Trophoblast cell (in vitro differentiated cells and primary cell): ENCODE measurements at regions not wholly inside any gene's neighbourhood (a gene's known extent, or its start where the extent isn't known, plus 50 kb on each side); places are given as distances from the start of the nearest gene placed in this dataset.

Experiments used
- DNase-seq, 2 donors: peaks; one replicate each; pipeline ENCODE4 v3.0.0-alpha.2; 2016
- H2AFZ ChIP-seq: 2 replicates; pipeline ENCODE4 v1.6.1; 2013; ENCODE audit warnings: low read length, moderate library complexity, mild to moderate bottlenecking; ENCODE audit not compliant: insufficient read depth, poor library complexity
- H2AK5ac ChIP-seq: 2 replicates; pipeline ENCODE4 v1.6.1; 2013; ENCODE audit warnings: mild to moderate bottlenecking, low read length
- H2BK120ac ChIP-seq: 2 replicates; pipeline ENCODE4 v1.6.1; 2013; ENCODE audit warnings: low read length, mild to moderate bottlenecking, moderate library complexity; ENCODE audit not compliant: insufficient read depth, poor library complexity
- H2BK12ac ChIP-seq: 2 replicates; pipeline ENCODE4 v1.6.1; 2013; ENCODE audit warnings: mild to moderate bottlenecking, low read length, moderate library complexity
- H2BK5ac ChIP-seq: 2 replicates; pipeline ENCODE4 v1.6.1; 2013; ENCODE audit warnings: low read length, low read depth, moderate library complexity, mild to moderate bottlenecking; ENCODE audit not compliant: poor library complexity
- H3K14ac ChIP-seq: 2 replicates; pipeline ENCODE4 v1.6.1; 2013; ENCODE audit warnings: mild to moderate bottlenecking, low read length
- H3K18ac ChIP-seq: 2 replicates; pipeline ENCODE4 v1.6.1; 2013; ENCODE audit warnings: mild to moderate bottlenecking, low read length
- H3K23ac ChIP-seq: 2 replicates; pipeline ENCODE4 v1.6.1; 2013; ENCODE audit warnings: low read length
- H3K27ac ChIP-seq: 2 replicates; pipeline ENCODE4 v1.5.1; 2013; ENCODE audit warnings: low read depth, mild to moderate bottlenecking, inconsistent platforms, low read length, moderate library complexity
- H3K27me3 ChIP-seq: 2 replicates; pipeline ENCODE4 v1.6.1; 2013; ENCODE audit warnings: inconsistent platforms, mild to moderate bottlenecking, low read length, moderate library complexity; ENCODE audit not compliant: insufficient read depth
- H3K36me3 ChIP-seq, 2 experiments: 1 replicate in 1 of 2; 2 replicates in 1 of 2; pipeline ENCODE4 v1.6.1; 2013; ENCODE audit warnings: low read length in 2 of 2, mild to moderate bottlenecking in 2 of 2, moderate library complexity in 1 of 2; ENCODE audit not compliant: insufficient read depth in 2 of 2, control insufficient read depth in 1 of 2
- H3K4ac ChIP-seq: 2 replicates; pipeline ENCODE4 v1.6.1; 2013; ENCODE audit warnings: low read depth, mild to moderate bottlenecking, low read length, moderate library complexity
- H3K4me1 ChIP-seq, 2 experiments: 1 replicate in 1 of 2; 2 replicates in 1 of 2; pipeline ENCODE4 v1.6.1; 2013; ENCODE audit warnings: low read length in 2 of 2, mild to moderate bottlenecking in 2 of 2, moderate library complexity in 1 of 2; ENCODE audit not compliant: insufficient read depth in 2 of 2, control insufficient read depth in 1 of 2
- H3K4me2 ChIP-seq: 2 replicates; pipeline ENCODE4 v1.6.1; 2013; ENCODE audit warnings: inconsistent platforms, mild to moderate bottlenecking, low read length, moderate library complexity
- H3K4me3 ChIP-seq: 2 replicates; pipeline ENCODE4 v1.5.1; 2013; ENCODE audit warnings: mild to moderate bottlenecking, low read depth, low read length, inconsistent platforms
- H3K79me1 ChIP-seq: one replicate; pipeline ENCODE4 v1.6.1; 2013; ENCODE audit warnings: low read length
- H3K79me2 ChIP-seq: 2 replicates; pipeline ENCODE4 v1.6.1; 2013; ENCODE audit warnings: low read length, mild to moderate bottlenecking; ENCODE audit not compliant: control insufficient read depth, insufficient read depth, poor library complexity
- H3K9ac ChIP-seq: 2 replicates; pipeline ENCODE4 v1.6.1; 2013; ENCODE audit warnings: mild to moderate bottlenecking, low read length
- H3K9me3 ChIP-seq: 2 replicates; pipeline ENCODE4 v1.6.1; 2013; ENCODE audit warnings: low read depth, mild to moderate bottlenecking, control low read depth, inconsistent platforms, low read length; ENCODE audit not compliant: insufficient read depth
- H4K12ac ChIP-seq: 2 replicates; pipeline ENCODE4 v1.6.1; 2013; ENCODE audit warnings: low read depth, mild to moderate bottlenecking, low read length, moderate library complexity
- H4K8ac ChIP-seq: 2 replicates; pipeline ENCODE4 v1.6.1; 2013; ENCODE audit warnings: low read depth, mild to moderate bottlenecking, low read length, moderate library complexity
- H4K91ac ChIP-seq: one replicate; pipeline ENCODE4 v1.6.1; 2013; ENCODE audit warnings: low read depth, mild to moderate bottlenecking, low read length, moderate library complexity
- WGBS: extraction: QIAGEN DNeasy Blood & Tissue Kit; methylation state at CpG from one replicate; pipeline ENCODE4 v1.1.7; 2013; ENCODE audit warnings: missing lambda C conversion rate; ENCODE audit not compliant: insufficient read length, insufficient coverage; ENCODE audit errors: extremely low coverage; 5-methylcytosine and 5-hydroxymethylcytosine counted together

DNA sequence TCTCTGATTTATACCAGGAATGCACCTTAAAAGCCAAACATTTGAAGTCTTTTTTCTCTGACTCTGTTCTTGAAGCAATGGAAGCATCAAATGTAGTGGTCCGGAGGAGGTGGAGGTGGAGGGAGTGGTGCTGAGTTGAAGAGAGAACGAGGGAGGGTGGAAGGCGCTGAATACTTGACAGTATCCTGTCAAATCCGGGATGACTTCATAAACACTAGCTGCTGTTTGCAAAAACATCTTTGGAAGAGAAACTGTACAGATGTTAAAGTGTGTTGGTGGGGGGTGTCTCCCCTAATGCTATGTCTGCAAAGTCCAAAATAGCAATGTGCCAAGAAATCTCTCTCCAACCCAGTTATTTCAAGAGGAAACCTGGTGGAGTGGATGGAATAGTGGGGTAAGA is 328.5 kb upstream of the AUTS2 start:
- Histone ChIP-seq H4K91ac (no peak overlapping the region), H4K12ac (no peak overlapping the region), H3K14ac (no peak overlapping the region), H3K9me3 (no peaks in the 10 kb centered on the region), H3K9ac (no peak overlapping the region), H3K4me1 (no peaks in the 10 kb centered on the region), H2BK5ac (no peak overlapping the region), H2BK12ac (no peak overlapping the region), H3K79me1 (no peaks in the 10 kb centered on the region), H2BK120ac (no peak overlapping the region), H3K4ac (no peak overlapping the region), H3K23ac (no peak overlapping the region), H3K4me3 (no peak overlapping the region), H4K8ac (no peak overlapping the region), H3K27me3 (no peaks in the 10 kb centered on the region), H3K79me2 (no peaks in the 10 kb centered on the region), H2AK5ac (no peak overlapping the region), H3K18ac (no peak overlapping the region), H3K27ac (no peak overlapping the region), H2AFZ (no peak overlapping the region), H3K36me3 (no peaks in the 10 kb centered on the region), H3K4me2 (no peak overlapping the region)
- WGBS: no CpG with 5 or more reads among the region's 4 CpGs
- no peak for DNase-seq

- no CpG with 5 or more reads among the region's 1 CpG for WGBS
- H2BK120ac ChIP-seq: no peak overlapping the region
- H3K14ac ChIP-seq: no peak overlapping the region
Observed at GRCh38 chr7:69272101-69272500, 326.2 kb upstream of the AUTS2 start.

GRCh38 chr7:69276011-69276729 is 322.1 kb upstream of the AUTS2 start:
- no peak overlapping the region for H2BK5ac ChIP-seq
- no peak overlapping the region for H3K9ac ChIP-seq
- H3K27ac ChIP-seq: no peak overlapping the region
- no peak overlapping the region for H3K23ac ChIP-seq
- no peak overlapping the region for H4K91ac ChIP-seq
- H3K4me1 ChIP-seq: no peaks in the 10 kb centered on the region
- H3K79me2 ChIP-seq: no peaks in the 10 kb centered on the region
- no peak overlapping the region for H3K14ac ChIP-seq
- H4K8ac ChIP-seq: no peak overlapping the region
- H2BK120ac ChIP-seq: no peak overlapping the region
- H3K36me3 ChIP-seq: no peaks in the 10 kb centered on the region
- no peaks in the 10 kb centered on the region for H3K9me3 ChIP-seq
- no peak overlapping the region for H3K4me3 ChIP-seq
- H2AK5ac ChIP-seq: no peak overlapping the region
- no peak overlapping the region for H3K18ac ChIP-seq
- no peak overlapping the region for H2BK12ac ChIP-seq
- H3K4ac ChIP-seq: no peak overlapping the region
- no peaks in the 10 kb centered on the region for H3K79me1 ChIP-seq
- DNase-seq: no peak
- no peaks in the 10 kb centered on the region for H3K27me3 ChIP-seq
- H4K12ac ChIP-seq: no peak overlapping the region
- H3K4me2 ChIP-seq: no peak overlapping the region
- WGBS: no CpG with 5 or more reads among the region's 3 CpGs
- no peak overlapping the region for H2AFZ ChIP-seq

More at GRCh38 chr7:69272101-69272500, 326.2 kb upstream of the AUTS2 start:
- Histone ChIP-seq H3K9ac (no peak overlapping the region), H3K4me3 (no peak overlapping the region), H4K8ac (no peak overlapping the region), H4K12ac (no peak overlapping the region), H3K27ac (no peak overlapping the region), H3K23ac (no peak overlapping the region), H3K79me1 (no peaks in the 10 kb centered on the region), H3K36me3 (no peaks in the 10 kb centered on the region), H2AK5ac (no peak overlapping the region), H3K9me3 (no peaks in the 10 kb centered on the region), H3K4me1 (no peaks in the 10 kb centered on the region), H3K4ac (no peak overlapping the region), H3K27me3 (no peaks in the 10 kb centered on the region), H3K18ac (no peak overlapping the region), H2BK5ac (no peak overlapping the region), H2BK12ac (no peak overlapping the region), H3K4me2 (no peak overlapping the region), H2AFZ (no peak overlapping the region), H4K91ac (no peak overlapping the region), H3K79me2 (no peaks in the 10 kb centered on the region)
- no peak for DNase-seq

GRCh38 chr7:69277366-69277765 is 320.9 kb upstream of the AUTS2 start:
- Histone ChIP-seq H3K4me2 (no peak overlapping the region), H3K27me3 (no peaks in the 10 kb centered on the region), H4K8ac (no peak overlapping the region), H2BK120ac (no peak overlapping the region), H3K79me1 (no peaks in the 10 kb centered on the region), H2BK5ac (no peak overlapping the region), H3K4me3 (no peak overlapping the region), H3K18ac (no peak overlapping the region), H2AK5ac (no peak overlapping the region), H3K14ac (no peak overlapping the region), H3K79me2 (no peaks in the 10 kb centered on the region), H3K4ac (no peak overlapping the region), H3K9ac (no peak overlapping the region), H3K9me3 (peaks cover 2% of the 10 kb centered on the region), H3K23ac (no peak overlapping the region), H2BK12ac (no peak overlapping the region), H3K27ac (no peak overlapping the region), H2AFZ (no peak overlapping the region), H3K4me1 (no peaks in the 10 kb centered on the region), H4K12ac (no peak overlapping the region), H3K36me3 (no peaks in the 10 kb centered on the region), H4K91ac (no peak overlapping the region)
- DNase-seq: no peak
- whole genome bisulfite sequencing: no CpG with 5 or more reads among the region's 5 CpGs
